ENCODE measurements at regions not wholly inside any gene's neighbourhood (a gene's known extent, or its start where the extent isn't known, plus 50 kb on each side); places are given as distances from the start of the nearest gene placed in this dataset.

- no peak for TF ChIP-seq EZH2 (IDR thresholded peaks at IDR 0.05; ENCODE audit: borderline replicate concordance, low read length)
- TF ChIP-seq, protein P1, sequence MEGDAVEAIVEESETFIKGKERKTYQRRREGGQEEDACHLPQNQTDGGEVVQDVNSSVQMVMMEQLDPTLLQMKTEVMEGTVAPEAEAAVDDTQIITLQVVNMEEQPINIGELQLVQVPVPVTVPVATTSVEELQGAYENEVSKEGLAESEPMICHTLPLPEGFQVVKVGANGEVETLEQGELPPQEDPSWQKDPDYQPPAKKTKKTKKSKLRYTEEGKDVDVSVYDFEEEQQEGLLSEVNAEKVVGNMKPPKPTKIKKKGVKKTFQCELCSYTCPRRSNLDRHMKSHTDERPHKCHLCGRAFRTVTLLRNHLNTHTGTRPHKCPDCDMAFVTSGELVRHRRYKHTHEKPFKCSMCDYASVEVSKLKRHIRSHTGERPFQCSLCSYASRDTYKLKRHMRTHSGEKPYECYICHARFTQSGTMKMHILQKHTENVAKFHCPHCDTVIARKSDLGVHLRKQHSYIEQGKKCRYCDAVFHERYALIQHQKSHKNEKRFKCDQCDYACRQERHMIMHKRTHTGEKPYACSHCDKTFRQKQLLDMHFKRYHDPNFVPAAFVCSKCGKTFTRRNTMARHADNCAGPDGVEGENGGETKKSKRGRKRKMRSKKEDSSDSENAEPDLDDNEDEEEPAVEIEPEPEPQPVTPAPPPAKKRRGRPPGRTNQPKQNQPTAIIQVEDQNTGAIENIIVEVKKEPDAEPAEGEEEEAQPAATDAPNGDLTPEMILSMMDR (conservative IDR thresholded peaks at IDR 0.05 in 1 of 2, IDR thresholded peaks at IDR 0.05 in 1 of 2; ENCODE audit: extremely low read depth in 1 of 2, insufficient read depth in 1 of 2, low read depth in 1 of 2, low read length in 2 of 2), result no peak
These were observed 215.3 kb downstream of the HAPSTR1 start for GRCh38 chr16:9306753-9307152.
